ENCODE measurements at regions not wholly inside any gene's neighbourhood (a gene's known extent, or its start where the extent isn't known, plus 50 kb on each side); places are given as distances from the start of the nearest gene placed in this dataset.

DNA sequence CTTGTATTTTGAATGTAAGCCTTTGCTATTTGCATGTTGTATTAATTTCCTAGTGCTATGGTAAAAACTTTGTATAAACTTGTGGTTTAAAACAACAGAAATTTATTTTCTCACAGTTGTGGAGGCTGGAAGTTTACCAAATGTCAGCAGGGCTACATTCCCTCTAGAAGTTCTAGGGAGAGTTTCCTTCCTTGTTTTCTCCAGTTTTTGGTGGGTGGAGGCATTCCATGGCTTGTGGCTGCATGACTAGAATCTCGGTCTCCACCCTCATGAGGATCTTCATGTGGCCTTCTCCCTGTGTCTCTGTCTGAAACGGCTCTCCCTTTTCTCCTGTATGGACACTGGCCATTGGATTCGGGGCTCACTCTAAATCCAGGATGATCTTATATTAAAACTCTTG, 482.2 kb upstream of the GOT2 start:
- TF ChIP-seq RAD21 (IDR thresholded peaks at IDR 0.05; ENCODE audit: low read depth) (no peak), TAF1 (IDR thresholded peaks at IDR 0.05; ENCODE audit: low read depth) (no peak), ZBTB7A (IDR thresholded peaks at IDR 0.05; ENCODE audit: low read depth) (no peak), CEBPB (IDR thresholded peaks at IDR 0.05) (no peak), FOXM1 (IDR thresholded peaks at IDR 0.05; ENCODE audit: borderline replicate concordance, low read depth) (no peak)

DNA sequence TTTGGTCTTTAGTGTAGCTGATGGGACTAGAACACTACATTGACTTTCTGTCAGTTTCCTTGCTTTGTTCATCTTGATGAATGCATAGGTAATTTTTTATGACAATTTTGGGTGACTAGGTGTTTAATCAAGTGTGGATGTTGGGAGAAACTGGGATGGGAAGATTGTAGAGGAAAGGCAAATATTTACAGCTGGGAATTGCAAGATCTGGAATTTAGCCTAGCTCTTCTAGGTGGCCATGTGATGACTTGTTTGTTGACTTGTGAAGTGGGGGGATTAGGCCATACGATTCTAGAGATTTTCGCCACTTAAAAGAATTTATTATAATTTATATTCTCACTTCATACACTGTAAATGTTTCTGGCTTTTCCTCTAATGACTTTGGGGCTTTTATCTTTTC, 480.3 kb upstream of the GOT2 start:
- TF ChIP-seq TEAD4 (IDR thresholded peaks at IDR 0.05) (no peak), CREB1 (IDR thresholded peaks at IDR 0.05; ENCODE audit: low read depth) (no peak), TAF1 (IDR thresholded peaks at IDR 0.05; ENCODE audit: low read depth) (no peak), FOXM1 (IDR thresholded peaks at IDR 0.05; ENCODE audit: borderline replicate concordance, low read depth) (no peak), TCF12 (IDR thresholded peaks at IDR 0.05; ENCODE audit: low read depth) (no peak)
- TF ChIP-seq, protein P1, sequence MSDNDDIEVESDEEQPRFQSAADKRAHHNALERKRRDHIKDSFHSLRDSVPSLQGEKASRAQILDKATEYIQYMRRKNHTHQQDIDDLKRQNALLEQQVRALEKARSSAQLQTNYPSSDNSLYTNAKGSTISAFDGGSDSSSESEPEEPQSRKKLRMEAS (IDR thresholded peaks at IDR 0.05): no peak
- TF ChIP-seq, protein P2, sequence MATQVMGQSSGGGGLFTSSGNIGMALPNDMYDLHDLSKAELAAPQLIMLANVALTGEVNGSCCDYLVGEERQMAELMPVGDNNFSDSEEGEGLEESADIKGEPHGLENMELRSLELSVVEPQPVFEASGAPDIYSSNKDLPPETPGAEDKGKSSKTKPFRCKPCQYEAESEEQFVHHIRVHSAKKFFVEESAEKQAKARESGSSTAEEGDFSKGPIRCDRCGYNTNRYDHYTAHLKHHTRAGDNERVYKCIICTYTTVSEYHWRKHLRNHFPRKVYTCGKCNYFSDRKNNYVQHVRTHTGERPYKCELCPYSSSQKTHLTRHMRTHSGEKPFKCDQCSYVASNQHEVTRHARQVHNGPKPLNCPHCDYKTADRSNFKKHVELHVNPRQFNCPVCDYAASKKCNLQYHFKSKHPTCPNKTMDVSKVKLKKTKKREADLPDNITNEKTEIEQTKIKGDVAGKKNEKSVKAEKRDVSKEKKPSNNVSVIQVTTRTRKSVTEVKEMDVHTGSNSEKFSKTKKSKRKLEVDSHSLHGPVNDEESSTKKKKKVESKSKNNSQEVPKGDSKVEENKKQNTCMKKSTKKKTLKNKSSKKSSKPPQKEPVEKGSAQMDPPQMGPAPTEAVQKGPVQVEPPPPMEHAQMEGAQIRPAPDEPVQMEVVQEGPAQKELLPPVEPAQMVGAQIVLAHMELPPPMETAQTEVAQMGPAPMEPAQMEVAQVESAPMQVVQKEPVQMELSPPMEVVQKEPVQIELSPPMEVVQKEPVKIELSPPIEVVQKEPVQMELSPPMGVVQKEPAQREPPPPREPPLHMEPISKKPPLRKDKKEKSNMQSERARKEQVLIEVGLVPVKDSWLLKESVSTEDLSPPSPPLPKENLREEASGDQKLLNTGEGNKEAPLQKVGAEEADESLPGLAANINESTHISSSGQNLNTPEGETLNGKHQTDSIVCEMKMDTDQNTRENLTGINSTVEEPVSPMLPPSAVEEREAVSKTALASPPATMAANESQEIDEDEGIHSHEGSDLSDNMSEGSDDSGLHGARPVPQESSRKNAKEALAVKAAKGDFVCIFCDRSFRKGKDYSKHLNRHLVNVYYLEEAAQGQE (IDR thresholded peaks at IDR 0.05; ENCODE audit: low read depth): no peak
- TF ChIP-seq, protein P3, sequence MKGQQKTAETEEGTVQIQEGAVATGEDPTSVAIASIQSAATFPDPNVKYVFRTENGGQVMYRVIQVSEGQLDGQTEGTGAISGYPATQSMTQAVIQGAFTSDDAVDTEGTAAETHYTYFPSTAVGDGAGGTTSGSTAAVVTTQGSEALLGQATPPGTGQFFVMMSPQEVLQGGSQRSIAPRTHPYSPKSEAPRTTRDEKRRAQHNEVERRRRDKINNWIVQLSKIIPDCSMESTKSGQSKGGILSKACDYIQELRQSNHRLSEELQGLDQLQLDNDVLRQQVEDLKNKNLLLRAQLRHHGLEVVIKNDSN (IDR thresholded peaks at IDR 0.05): no peak

DNA sequence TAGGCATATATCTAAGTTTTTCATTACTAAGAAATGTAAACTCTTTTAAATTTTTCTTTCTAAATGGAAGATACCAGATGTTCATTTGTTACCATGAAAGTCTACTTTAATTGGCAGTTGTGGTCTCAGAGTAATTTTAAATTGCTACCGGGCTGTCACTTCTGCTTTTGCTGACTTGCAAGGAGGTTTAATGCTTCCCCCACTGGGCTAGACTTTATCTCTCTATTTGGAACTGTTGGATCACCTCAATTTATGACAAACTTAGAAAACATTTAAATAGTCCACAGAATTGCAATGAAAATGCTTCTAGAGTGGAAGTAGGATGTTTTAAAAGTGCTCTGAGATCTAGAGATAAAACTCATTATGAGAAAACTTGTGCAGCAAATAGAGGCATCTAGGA, 479.8 kb upstream of the GOT2 start:
- TF ChIP-seq TAF1 (IDR thresholded peaks at IDR 0.05; ENCODE audit: low read depth) (no peak), RAD21 (IDR thresholded peaks at IDR 0.05; ENCODE audit: low read depth) (no peak), YY1 (IDR thresholded peaks at IDR 0.05; ENCODE audit: low read depth) (no peak), TCF12 (IDR thresholded peaks at IDR 0.05; ENCODE audit: low read depth) (no peak), EP300 (IDR thresholded peaks at IDR 0.05; ENCODE audit: borderline replicate concordance) (no peak), CREB1 (IDR thresholded peaks at IDR 0.05; ENCODE audit: low read depth) (no peak), CEBPB (IDR thresholded peaks at IDR 0.05) (no peak), ZBTB7A (IDR thresholded peaks at IDR 0.05; ENCODE audit: low read depth) (no peak), EGR1 (IDR thresholded peaks at IDR 0.05) (no peak), TEAD4 (IDR thresholded peaks at IDR 0.05) (no peak)
- TF ChIP-seq, protein P1 (IDR thresholded peaks at IDR 0.05): no peak
- TF ChIP-seq, protein P2 (IDR thresholded peaks at IDR 0.05; ENCODE audit: low read depth): no peak

DNA sequence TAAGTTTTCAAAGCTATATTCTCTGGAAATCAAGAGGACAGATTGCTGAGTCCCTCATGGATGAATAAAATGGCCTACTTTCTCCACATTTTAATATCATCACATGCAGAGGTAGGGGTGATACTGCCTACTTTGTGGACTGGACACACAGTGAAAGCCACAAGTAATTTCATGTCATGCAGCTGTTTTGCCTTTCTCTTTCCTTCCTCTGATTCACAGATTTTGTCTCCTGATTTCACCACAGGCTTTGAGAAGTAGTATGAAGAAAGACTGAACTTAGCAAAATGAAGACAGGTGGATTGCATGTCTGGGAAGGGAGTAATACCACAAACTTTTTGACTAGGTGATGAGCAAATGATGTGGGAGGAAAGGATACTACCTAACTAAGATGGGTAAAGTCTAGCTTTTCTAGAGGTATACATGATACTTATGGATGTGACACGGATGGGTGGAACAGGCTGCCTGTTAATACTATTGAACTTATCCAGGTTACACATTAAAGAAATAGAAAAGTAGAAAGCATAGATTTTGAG, 478.4 kb upstream of the GOT2 start:
- TF ChIP-seq, protein P3 (IDR thresholded peaks at IDR 0.05): no peak
- no peak for TF ChIP-seq EP300 (IDR thresholded peaks at IDR 0.05; ENCODE audit: borderline replicate concordance)
- TF ChIP-seq RAD21 (IDR thresholded peaks at IDR 0.05; ENCODE audit: low read depth): no peak
- TF ChIP-seq EGR1 (IDR thresholded peaks at IDR 0.05): no peak

DNA sequence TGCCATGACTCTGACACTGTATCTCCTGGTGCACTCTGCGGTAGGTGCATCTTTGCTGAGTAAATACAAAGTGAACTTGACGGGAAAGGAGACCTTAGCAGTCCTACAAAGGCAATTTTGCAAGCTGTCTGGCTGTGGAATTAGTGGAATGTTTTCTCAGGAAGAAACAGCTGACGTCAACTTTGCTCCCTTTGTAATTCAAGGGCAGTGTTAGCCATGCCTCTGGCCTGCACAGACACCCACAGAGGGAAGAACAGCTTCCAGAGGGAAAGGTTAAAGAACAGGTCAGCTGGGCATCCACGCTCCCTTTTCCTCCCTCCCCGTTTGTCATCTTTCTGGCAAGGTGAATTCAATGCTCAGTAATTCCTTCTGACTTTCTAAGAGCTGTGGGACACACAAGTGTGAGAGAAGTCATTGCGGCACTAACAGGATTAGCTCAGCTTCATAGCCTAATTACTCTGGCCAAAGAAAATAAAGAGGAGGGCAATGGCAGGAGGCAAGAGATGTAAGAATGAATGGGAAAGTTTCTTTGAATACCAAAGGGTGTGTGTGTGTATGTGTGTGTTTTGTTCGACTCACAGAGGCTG, 476.9 kb upstream of the GOT2 start:
- TF ChIP-seq, protein P2 (IDR thresholded peaks at IDR 0.05; ENCODE audit: low read depth): no peak
- no peak for TF ChIP-seq ZBTB7A (IDR thresholded peaks at IDR 0.05; ENCODE audit: low read depth)
- no peak for TF ChIP-seq TCF12 (IDR thresholded peaks at IDR 0.05; ENCODE audit: low read depth)
- TF ChIP-seq CEBPB (IDR thresholded peaks at IDR 0.05): no peak
- TF ChIP-seq TEAD4 (IDR thresholded peaks at IDR 0.05): no peak
- TF ChIP-seq, protein P3 (IDR thresholded peaks at IDR 0.05): no peak
- TF ChIP-seq FOXM1 (IDR thresholded peaks at IDR 0.05; ENCODE audit: borderline replicate concordance, low read depth): no peak
- no peak for TF ChIP-seq YY1 (IDR thresholded peaks at IDR 0.05; ENCODE audit: low read depth)
- no peak for TF ChIP-seq TAF1 (IDR thresholded peaks at IDR 0.05; ENCODE audit: low read depth)
- TF ChIP-seq NFIC (IDR thresholded peaks at IDR 0.05): no peak
- TF ChIP-seq RAD21 (IDR thresholded peaks at IDR 0.05; ENCODE audit: low read depth): no peak
- TF ChIP-seq EP300 (IDR thresholded peaks at IDR 0.05; ENCODE audit: borderline replicate concordance): no peak
- no peak for TF ChIP-seq EGR1 (IDR thresholded peaks at IDR 0.05)
